Cardiac fibroblast (primary cell): ENCODE measurements at regions not wholly inside any gene's neighbourhood (a gene's known extent, or its start where the extent isn't known, plus 50 kb on each side); places are given as distances from the start of the nearest gene placed in this dataset.
"Not testable (repeated sequence)": the region's sequence is repeated elsewhere in the genome, so short reads cannot be mapped to it uniquely, and the experiment has no call there.

Source experiments
- DNase-seq, 2 donors: peaks; one replicate each; pipeline versions ENCODE4 v3.0.0 to v3.0.0-alpha.2; 2010; ENCODE audit warnings: low read depth in 2 of 2
- H3K4me3 ChIP-seq, 2 donors: replicated peaks in 1 of 2; 1 replicate in 1 of 2; 2 replicates in 1 of 2; pipeline ENCODE4 v1.5.1; 2011; ENCODE audit warnings: low read depth in 2 of 2, low read length in 2 of 2, mild to moderate bottlenecking in 2 of 2, moderate library complexity in 1 of 2
- TF ChIP-seq, protein P1 (sequence below): IDR thresholded peaks from one replicate; pipeline ENCODE4 v1.5.1; 2011; ENCODE audit warnings: low read depth, mild to moderate bottlenecking, low read length, inconsistent platforms

GRCh38 chr3:163508206-163508605 is 1570.1 kb downstream of the SI start:
- TF ChIP-seq, protein P1, sequence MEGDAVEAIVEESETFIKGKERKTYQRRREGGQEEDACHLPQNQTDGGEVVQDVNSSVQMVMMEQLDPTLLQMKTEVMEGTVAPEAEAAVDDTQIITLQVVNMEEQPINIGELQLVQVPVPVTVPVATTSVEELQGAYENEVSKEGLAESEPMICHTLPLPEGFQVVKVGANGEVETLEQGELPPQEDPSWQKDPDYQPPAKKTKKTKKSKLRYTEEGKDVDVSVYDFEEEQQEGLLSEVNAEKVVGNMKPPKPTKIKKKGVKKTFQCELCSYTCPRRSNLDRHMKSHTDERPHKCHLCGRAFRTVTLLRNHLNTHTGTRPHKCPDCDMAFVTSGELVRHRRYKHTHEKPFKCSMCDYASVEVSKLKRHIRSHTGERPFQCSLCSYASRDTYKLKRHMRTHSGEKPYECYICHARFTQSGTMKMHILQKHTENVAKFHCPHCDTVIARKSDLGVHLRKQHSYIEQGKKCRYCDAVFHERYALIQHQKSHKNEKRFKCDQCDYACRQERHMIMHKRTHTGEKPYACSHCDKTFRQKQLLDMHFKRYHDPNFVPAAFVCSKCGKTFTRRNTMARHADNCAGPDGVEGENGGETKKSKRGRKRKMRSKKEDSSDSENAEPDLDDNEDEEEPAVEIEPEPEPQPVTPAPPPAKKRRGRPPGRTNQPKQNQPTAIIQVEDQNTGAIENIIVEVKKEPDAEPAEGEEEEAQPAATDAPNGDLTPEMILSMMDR = no peak
- H3K4me3 ChIP-seq = no peak overlapping the region
- DNase-seq = no peak

GRCh38 chr3:163504974-163505373 is 1573.3 kb downstream of the SI start:
- no peak overlapping the region for H3K4me3 ChIP-seq
- TF ChIP-seq, protein P1 = no peak
- DNase-seq = no peak

GRCh38 chr3:163499736-163500219 is 1578.5 kb downstream of the SI start:
- not testable (repeated sequence) for H3K4me3 ChIP-seq, DNase-seq

DNA sequence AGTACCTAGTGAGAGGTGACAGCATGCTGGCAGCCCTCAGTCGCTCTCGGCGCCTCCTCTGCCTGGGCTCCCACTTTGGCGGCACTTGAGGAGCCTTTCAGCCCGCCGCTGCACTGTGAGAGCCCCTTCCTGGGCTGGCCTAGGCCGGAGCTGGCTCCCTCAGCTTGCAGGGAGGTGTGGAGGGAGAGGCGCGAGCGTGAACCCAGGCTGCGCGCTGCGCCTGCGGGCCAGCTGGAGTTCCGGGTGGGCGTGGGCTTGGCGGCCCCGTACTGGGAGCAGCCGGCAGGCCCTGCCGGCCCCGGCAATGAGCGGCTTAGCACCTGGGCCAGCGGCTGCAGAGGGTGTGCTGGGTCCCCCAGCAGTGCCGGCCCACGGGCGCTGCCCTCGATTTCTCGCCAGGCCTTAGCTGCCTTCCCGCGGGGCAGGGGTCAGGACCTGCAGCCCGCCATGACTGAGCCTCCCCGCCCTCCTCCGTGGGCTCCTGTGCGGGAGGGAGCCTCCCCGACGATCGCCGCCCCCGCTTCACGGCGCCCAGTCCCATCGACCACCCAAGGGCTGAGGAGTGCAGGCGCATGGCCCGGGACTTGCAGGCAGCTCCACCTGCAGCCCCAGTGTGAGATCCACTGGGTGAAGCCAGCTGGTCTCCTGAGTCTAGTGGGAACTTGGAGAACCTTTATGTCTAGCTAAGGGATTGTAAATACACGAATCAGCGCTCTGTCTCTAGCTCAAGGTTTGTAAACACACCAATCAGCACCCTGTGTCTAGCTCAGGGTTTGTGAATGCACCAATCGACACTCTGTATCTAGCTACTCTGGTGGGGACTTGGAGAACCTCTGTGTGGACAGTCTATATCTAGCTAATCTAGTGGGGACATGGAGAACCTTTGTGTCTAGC is 1579.2 kb downstream of the SI start:
- H3K4me3 ChIP-seq, DNase-seq: not testable (repeated sequence)

DNA sequence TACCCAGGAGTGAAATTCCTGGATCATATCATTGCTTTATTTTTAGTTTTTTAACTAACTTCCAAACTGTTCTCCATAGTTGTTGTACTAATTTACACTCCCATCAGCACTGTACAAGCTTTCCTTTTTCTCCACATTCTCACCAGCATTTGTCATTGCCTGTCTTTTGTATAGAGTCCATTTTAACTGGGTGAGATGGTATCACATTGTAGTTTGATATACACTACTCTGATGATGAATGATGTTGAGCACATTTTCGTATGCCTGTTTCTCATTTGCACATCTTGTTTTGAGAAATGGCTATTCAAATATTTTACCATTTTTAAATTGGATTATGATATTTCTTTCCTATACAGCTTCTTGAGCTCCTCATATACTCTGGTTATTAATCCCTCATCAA is 1586.6 kb downstream of the SI start:
- no peak overlapping the region for H3K4me3 ChIP-seq
- TF ChIP-seq, protein P1 = no peak
- DNase-seq = no peak

GRCh38 chr3:163490119-163490518 is 1588.2 kb downstream of the SI start:
- TF ChIP-seq, protein P1 = peak; percentile 60
- peak; percentile 42 to 57 for DNase-seq
- no peak overlapping the region for H3K4me3 ChIP-seq

DNA sequence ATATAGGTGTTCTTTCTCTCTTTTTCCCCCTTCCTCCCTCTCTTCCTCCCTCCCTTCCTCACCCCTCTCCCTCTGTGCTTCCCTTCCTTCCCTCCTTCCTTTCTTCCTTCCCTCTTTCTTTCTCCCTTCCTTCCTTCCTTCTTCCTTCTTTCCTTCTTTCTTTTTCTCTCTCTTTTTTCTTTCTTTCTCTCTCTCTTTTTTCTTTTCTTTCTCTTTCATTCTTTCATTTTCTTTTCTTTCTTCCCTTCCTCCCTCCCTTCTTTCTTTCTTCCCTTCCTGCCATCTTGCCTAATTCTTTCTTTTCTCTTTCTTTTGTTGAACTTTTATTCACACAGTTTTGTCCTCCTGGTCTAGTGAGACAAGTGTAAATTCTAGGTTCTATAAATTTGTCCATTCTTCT is 1595.6 kb downstream of the SI start:
- DNase-seq = no peak
- TF ChIP-seq, protein P1 = no peak
- H3K4me3 ChIP-seq = no peak overlapping the region

- no peak overlapping the region for H3K4me3 ChIP-seq
- no peak for DNase-seq
- TF ChIP-seq, protein P1 = no peak
Measured at GRCh38 chr3:163481738-163482137, 1596.6 kb downstream of the SI start.
